Spleen (tissue), 11 donors: ENCODE measurements at regions not wholly inside any gene's neighbourhood (a gene's known extent, or its start where the extent isn't known, plus 50 kb on each side); places are given as distances from the start of the nearest gene placed in this dataset.
A peak's percentile ranks its signal among the peaks of the same experiment; 100 is the strongest.
"Not testable (repeated sequence)": the region's sequence is repeated elsewhere in the genome, so short reads cannot be mapped to it uniquely, and the experiment has no call there.

Experiments
- DNase-seq: peaks from one replicate; pipeline ENCODE4 v3.0.0-alpha.2; 2020
- H3K27ac ChIP-seq, 8 donors: fragments of 200-600 bp; sonication (generic) in 7 of 8; 1 replicate in 4 of 8; 2 replicates in 4 of 8; pipeline versions ENCODE4 v1.5.0 to v1.8.0; 2016 to 2021; ENCODE audit warnings: inconsistent platforms in 4 of 8, mild to moderate bottlenecking in 4 of 8, moderate library complexity in 1 of 8
- H3K27me3 ChIP-seq, 7 donors: fragments of 200-600 bp; sonication (generic) in 6 of 7; replicated peaks in 1 of 7; 1 replicate in 4 of 7; 2 replicates in 3 of 7; pipeline versions ENCODE4 v1.5.0 to v1.8.0; 2016 to 2021; ENCODE audit warnings: inconsistent platforms in 3 of 7, mild to moderate bottlenecking in 1 of 7
- H3K36me3 ChIP-seq, 6 donors: fragments of 200-600 bp; sonication (generic) in 5 of 6; 1 replicate in 4 of 6; 2 replicates in 2 of 6; pipeline versions ENCODE4 v1.5.0 to v1.8.0; 2016 to 2021; ENCODE audit warnings: inconsistent platforms in 2 of 6
- H3K4me1 ChIP-seq, 6 donors: fragments of 200-600 bp; sonication (generic) in 5 of 6; 1 replicate in 3 of 6; 2 replicates in 3 of 6; pipeline versions ENCODE4 v1.5.0 to v1.8.0; 2016 to 2021; ENCODE audit warnings: inconsistent platforms in 3 of 6
- H3K4me3 ChIP-seq, 8 donors: fragments of 200-600 bp; sonication (generic) in 7 of 8; 1 replicate in 4 of 8; 2 replicates in 4 of 8; pipeline versions ENCODE4 v1.5.0 to v1.8.0; 2016 to 2021; ENCODE audit warnings: inconsistent platforms in 4 of 8, mild to moderate bottlenecking in 4 of 8, moderate library complexity in 2 of 8
- H3K9me3 ChIP-seq, 8 donors: fragments of 200-600 bp; sonication (generic) in 7 of 8; 1 replicate in 4 of 8; 2 replicates in 4 of 8; pipeline versions ENCODE4 v1.5.0 to v1.8.0; 2016 to 2021; ENCODE audit warnings: inconsistent platforms in 4 of 8
- WGBS, 5 donors: extraction: QIAGEN DNeasy Blood & Tissue Kit in 3 of 5; methylation state at CpG; one replicate each; pipeline versions ENCODE4 v1.1.5 to v1.1.7; 2013 to 2018; 5-methylcytosine and 5-hydroxymethylcytosine counted together
- intact Hi-C: fragments of 100-400 bp; cut with DNase I; formaldehyde crosslinking; loops from one replicate; pipeline ENCODE4 v1.15.0; 2023; ENCODE audit warnings: low total_unique reads
- donor health status: healthy with polysubstance abuse.
- donor health status: DM: no; HTN: no; CAD: no; lungs with moderate emphysema.
- donor health status: DM: no; HTN: no; CAD: no.
- donor health status: Bipolar disorder and iron deficiency.
- donor health status: healthy.
- donor health status: DM: no; HTN: no; CAD: no.
- donor health status: DM: yes; HTN: yes; CAD: no.

- 19 to 63% (median 47%) methylated on average over 5 to 9 of the region's 9 CpGs; no CpG with 5 or more reads in 1 of the 5 donors for WGBS, 5 donors
These were observed 186.0 kb upstream of the PLCXD1 start for GRCh38 chrX:95165-95564.

More at GRCh38 chrX:95165-95564, 186.0 kb upstream of the PLCXD1 start:
- H3K27me3 ChIP-seq, H3K36me3 ChIP-seq, H3K9me3 ChIP-seq, H3K4me3 ChIP-seq, H3K4me1 ChIP-seq, intact Hi-C loops: not testable (repeated sequence)
- peak; percentile 55 for DNase-seq
- H3K27ac ChIP-seq, result peak overlapping the region in 4 of 8 donors; percentile 21 to 46 (median 34)
